NCI-H748 treated with DMSO at 0.1 percent for 48 hours (cell line): ENCODE measurements at regions not wholly inside any gene's neighbourhood (a gene's known extent, or its start where the extent isn't known, plus 50 kb on each side); places are given as distances from the start of the nearest gene placed in this dataset.
A peak's percentile ranks its signal among the peaks of the same experiment; 100 is the strongest.
"Not testable (repeated sequence)": the region's sequence is repeated elsewhere in the genome, so short reads cannot be mapped to it uniquely, and the experiment has no call there.

ENCODE experiments used
- DNase-seq: peaks from one replicate; lab custom pipeline; 2025; lab: John Stamatoyannopoulos, UW

GRCh38 chr2:215831296-215831913 is 181.9 kb downstream of the MREG start:
- no peak for DNase-seq

- DNase-seq = no peak
These were observed 183.0 kb downstream of the MREG start for GRCh38 chr2:215830304-215830703.

- DNase-seq = no peak
These were observed 184.1 kb downstream of the MREG start for GRCh38 chr2:215829261-215829660.

GRCh38 chr2:215828528-215829184 is 184.7 kb downstream of the MREG start:
- DNase-seq = peak; percentile 73

DNA sequence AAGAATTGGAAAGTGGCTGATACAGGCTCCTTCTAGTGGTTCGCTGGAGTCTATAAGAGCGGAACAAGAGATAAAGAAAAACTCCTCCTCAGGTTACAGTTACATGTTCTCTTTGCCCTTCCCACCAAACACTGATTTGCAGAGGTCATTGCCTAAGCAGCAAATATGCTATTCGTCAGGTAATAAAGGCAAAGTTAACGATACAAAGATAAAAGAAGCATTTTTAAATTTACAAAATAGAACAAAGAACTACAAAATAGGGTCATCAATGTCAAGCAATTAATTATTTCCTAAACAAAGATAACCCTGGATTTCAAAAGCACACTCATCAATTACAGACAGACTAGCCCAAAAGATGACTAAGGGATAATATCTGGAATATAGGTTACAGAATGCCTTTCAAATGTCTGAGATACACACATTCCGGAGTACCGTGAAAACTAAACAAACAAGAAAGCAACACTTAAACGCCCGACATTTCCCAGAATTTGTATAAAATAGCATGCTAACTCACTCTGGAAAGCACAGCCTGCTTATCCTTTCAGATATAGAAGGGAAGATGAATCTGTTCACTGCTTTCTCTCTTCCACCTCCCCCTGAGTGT is 186.4 kb downstream of the MREG start:
- peak; percentile 71 for DNase-seq

DNA sequence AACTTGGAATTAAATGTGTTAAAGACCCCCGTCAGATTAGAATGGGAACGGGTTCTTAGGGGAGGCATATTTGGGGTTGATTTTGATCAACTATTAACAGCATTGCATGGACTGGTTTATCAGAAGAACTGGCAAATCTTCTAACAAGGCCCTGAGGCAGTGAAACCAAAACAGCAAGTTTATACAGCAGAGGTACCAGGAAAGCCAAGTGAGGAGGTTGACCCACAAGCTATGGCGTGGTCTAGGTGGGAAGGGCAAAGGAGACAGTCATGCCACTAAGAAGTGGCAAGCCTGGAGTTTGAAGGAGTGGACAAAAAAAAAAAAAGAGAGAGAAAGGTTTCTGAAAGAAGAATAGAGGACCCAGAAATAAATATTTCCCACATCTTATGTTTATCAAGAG is 187.0 kb downstream of the MREG start:
- no peak for DNase-seq

DNA sequence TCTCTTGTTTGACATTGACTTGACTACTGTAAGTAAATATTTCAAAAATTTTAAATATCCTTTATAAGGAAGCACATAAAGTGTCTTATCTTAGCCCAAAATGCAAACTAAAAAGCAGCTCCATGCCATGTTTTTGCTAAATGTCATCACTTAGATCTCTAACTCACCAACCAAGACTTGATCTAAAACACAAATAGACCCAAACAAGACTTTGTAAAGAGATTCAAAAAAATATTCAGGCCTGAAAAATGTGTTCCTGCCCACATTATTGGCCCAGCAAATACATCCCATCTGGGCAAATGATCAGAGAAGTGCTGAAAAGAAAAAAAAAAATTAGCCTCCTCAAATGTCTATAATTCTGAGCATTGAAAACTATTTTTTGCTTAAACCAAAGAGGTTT is 187.6 kb downstream of the MREG start:
- no peak for DNase-seq

- not testable (repeated sequence) for DNase-seq
These were observed 192.1 kb downstream of the MREG start for GRCh38 chr2:215821298-215821697.

- DNase-seq = not testable (repeated sequence)
These were observed 193.6 kb downstream of the MREG start for GRCh38 chr2:215819713-215820112.

DNA sequence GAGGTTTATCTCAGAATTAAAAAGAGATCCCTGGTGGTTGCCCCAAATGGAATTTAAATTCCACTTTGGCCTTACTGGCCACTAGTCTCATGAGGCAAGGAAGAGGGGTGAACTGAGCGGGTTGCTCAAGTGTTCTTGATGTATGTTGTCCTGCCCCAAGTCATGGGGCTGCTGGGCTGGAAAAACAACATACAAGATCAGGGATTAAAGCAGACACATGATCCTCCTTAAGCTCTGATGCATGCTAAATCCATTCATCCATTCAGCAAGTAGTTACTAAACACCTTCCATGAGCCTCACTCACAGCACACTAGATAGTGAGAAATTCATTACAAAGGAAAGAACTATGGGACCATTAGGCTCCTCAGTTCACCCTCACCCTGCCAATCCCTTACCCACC is 196.3 kb downstream of the MREG start:
- no peak for DNase-seq

DNA sequence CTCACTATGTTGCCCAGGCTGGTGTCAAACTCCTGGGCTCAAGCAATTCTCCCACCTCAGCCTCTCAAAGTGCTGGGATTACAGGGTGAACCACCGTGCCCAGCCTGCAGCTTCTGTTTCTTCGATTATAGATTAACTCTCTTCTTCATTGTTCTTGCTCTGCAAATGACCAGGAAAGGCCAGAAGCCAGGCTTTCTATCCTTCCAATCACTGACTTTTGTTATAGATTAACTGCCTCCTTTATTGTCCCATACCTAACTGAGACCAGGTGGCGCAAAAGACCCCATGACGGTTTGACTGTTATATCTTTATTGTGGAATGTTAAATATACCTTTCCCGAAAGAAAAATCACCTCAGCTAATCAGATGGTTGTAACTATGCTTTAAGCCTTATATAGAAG is 196.9 kb downstream of the MREG start:
- no peak for DNase-seq

DNA sequence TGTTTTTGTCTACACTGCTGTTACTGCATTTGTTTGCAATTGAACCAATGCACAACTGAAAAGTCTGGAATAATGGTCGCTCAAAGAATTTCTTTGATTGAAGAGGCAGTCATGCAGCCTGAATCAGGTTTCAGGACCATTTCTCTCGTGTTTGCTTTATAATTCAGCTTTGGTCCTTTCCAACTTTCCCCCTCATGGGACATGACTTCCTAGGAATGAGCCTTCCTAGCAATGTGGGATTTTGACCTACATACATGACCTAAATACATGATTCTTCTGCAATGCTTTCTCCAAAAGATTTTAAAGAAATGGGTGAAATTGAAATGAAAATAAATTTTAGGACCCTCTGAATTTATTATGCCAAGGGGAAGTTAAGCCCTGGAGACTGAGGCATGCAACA is 197.4 kb downstream of the MREG start:
- no peak for DNase-seq

- DNase-seq = no peak
These were observed 200.4 kb downstream of the MREG start for GRCh38 chr2:215812966-215813365.

DNA sequence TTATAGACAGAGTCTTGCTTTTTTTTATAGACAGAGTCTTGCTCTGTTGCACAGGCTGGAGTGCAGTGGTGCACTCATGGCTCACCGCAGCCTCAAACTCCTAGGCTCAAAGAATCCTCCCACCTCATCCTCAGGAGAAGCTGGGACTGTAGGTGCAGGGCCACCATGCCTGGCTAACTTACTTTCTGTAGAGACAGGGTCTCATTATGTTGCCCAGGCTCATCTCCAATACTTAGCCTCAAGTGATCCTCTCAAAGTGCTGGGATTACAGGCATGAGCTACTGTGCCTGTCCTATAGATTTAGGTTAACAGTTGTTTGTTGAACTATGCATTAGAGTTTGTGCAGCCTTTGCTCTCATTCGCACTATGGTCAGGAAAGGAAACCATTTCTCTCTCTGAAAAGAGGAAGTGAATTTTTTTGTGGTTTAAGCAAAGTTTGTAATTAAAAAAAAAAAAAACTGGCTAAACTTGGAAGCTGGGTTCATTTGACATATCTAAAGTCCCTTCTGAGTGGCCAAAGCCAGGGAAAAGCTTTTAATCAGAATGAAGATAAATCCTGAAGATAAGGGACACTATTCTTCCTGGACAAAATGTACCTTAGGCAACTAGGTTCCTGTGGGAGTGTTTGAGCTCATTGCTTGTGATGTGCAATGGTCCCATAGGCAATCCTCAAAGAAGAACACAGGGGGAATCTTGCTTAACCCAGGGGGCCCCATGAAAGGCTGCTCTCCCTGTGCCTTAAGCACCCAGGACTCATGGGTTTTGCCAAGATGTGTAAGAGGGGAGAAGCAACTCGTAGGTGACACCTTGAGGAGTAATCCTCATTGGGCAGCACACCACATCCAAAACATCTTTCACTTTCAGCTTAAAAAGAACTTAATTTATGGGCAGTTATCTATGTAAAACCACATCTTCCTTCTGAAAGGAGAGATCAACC is 201.7 kb downstream of the MREG start:
- no peak for DNase-seq

DNA sequence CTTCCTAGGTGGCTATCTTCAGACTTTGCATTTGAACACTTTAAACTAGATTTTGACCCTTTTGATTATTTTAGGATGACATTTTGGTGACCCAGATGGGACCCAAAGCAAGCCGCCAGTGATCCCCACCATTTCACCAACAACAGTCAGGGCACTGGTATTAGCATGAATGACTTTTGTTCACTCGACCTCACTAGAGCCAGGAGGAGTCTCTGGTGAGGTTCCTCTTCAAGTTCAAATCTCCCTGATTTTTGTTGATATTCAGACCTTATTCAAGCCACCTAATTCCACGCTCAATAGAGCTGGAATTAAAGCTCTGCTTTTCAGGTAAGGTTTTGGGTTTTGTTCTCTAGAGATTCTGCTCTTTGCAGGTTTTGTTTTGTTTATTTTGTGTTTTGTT is 202.3 kb downstream of the MREG start:
- no peak for DNase-seq

GRCh38 chr2:215808996-215809395 is 204.4 kb downstream of the MREG start:
- no peak for DNase-seq

DNA sequence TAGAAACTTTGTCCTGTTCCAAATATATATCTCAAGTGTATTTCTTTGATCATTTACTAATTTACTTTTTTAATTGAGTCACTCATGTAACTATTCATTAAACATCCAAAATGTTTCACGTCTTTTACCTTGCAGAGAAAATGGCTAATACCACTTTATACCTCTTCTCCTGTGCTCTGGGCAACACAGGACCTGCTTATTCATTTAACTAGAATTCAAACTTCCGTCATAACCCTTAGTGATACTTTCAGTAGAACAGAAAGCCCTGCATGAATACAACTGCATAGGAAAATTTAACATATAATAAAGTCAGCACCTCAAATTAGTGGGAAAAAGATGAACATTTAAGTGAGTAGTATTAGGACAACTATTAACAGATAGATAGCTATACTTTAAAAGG is 205.2 kb downstream of the MREG start:
- no peak for DNase-seq

- no peak for DNase-seq
These were observed 207.9 kb downstream of the MREG start for GRCh38 chr2:215805493-215805892.

DNA sequence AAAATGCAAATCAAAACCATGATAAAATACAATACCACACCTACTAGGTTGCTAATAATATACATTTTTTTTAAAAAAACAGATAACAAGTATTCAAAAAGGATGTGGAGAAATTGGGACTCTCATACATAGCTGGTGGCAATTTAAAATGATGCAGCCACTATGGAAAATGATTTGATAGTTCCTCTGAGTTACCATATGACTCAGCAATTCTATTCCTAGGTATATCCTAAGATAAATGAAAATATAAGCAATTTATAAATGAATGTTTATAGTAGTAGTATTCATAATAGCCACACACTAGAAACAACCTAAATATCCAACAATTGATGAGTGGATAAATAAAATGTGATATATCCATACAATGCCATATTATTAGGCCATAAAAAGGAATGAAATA is 210.2 kb downstream of the MREG start:
- no peak for DNase-seq

GRCh38 chr2:215799194-215799593 is 214.2 kb downstream of the MREG start:
- DNase-seq = no peak

DNA sequence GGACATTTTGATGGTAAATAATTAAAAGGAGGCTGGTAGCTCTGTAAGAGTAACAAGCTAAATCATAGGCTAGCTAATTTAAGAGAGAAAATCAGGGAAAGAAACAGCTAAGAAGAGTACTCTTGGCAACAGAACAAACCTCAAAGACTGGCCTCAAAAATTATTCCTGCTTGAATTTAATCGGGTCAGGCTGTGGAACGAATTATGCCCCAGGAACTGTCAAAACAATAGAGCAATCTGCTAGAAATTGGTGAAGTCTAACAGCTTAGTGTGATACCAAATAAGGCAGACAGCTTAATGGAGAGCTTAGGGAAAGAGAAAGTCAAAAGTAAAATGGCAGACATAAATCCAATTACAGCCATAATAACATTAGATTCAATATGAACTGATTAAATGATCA is 215.7 kb downstream of the MREG start:
- DNase-seq = no peak

DNA sequence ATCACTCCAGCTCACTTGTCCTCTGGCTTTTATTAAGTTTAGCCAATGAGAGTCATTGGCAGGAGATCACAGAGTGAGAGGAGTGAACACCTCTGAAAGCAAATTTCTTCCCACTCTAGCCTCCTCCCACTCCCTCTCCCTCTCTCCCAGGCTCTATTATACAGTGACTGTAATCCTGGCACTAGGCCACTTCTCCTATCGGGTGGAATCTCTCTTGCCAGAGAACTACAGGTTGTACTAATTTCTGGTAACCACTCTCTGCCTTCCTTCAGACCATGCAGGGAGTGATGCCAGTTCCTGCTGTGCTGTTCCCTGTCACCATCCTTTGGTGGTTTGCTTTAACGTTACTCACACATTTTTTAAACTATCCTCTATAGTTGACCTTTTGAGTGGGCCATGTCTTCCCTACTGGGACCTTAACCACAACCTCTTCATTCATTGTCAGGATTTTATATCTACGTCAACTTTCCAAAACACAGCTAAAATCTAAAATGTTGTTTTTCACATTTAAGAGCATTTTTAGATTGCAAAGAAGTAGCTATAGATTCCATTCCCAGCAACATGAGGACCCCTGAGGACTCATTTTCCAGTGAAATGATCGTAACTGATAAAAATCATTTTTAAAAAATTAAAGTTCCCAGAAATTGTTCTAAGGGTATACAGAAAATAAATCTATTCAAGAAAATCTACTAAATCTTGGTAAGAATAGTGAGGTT is 217.1 kb downstream of the MREG start:
- DNase-seq = no peak
